ENCODE measurements at regions not wholly inside any gene's neighbourhood (a gene's known extent, or its start where the extent isn't known, plus 50 kb on each side); places are given as distances from the start of the nearest gene placed in this dataset.

DNA sequence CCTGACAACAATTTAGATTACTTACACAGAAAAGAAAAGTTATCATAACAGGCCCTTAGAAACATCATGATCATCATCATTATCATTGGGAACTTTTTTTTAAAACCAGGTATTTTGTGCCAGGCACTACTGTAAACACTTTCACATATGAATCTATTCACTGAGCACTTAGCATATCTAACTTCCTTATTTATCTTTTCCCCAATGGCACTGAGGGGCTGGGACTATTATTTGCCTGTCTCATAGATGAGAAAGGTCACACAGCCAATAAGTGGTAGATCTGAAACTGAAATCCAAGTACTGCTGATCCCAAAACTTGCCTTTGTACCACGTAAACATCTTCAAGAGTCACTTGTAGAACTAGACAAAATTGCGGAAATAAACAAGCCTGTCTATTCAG is 184.2 kb upstream of the RBPJ start:
- TF ChIP-seq CTCF (IDR thresholded peaks at IDR 0.05; ENCODE audit: low read depth, low read length, missing input control) = no peak
- no peak for TF ChIP-seq RAD21 (IDR thresholded peaks at IDR 0.05)
- TF ChIP-seq, protein P1, sequence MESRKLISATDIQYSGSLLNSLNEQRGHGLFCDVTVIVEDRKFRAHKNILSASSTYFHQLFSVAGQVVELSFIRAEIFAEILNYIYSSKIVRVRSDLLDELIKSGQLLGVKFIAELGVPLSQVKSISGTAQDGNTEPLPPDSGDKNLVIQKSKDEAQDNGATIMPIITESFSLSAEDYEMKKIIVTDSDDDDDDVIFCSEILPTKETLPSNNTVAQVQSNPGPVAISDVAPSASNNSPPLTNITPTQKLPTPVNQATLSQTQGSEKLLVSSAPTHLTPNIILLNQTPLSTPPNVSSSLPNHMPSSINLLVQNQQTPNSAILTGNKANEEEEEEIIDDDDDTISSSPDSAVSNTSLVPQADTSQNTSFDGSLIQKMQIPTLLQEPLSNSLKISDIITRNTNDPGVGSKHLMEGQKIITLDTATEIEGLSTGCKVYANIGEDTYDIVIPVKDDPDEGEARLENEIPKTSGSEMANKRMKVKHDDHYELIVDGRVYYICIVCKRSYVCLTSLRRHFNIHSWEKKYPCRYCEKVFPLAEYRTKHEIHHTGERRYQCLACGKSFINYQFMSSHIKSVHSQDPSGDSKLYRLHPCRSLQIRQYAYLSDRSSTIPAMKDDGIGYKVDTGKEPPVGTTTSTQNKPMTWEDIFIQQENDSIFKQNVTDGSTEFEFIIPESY (IDR thresholded peaks at IDR 0.05) = no peak
- TF ChIP-seq REST (IDR thresholded peaks at IDR 0.05) = no peak
- TF ChIP-seq FOXA1 (IDR thresholded peaks at IDR 0.05) = no peak
- no peak for TF ChIP-seq EGR1 (IDR thresholded peaks at IDR 0.05; ENCODE audit: low read depth in 2 of 2)
- TF ChIP-seq TAF1 (conservative IDR thresholded peaks at IDR 0.05) = no peak
- TF ChIP-seq, protein P2, sequence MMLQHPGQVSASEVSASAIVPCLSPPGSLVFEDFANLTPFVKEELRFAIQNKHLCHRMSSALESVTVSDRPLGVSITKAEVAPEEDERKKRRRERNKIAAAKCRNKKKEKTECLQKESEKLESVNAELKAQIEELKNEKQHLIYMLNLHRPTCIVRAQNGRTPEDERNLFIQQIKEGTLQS (IDR thresholded peaks at IDR 0.05) = no peak

Data from liver (tissue), 3 donors.